Activated gamma-delta T cell treated with anti-CD3 and anti-CD28 coated beads, Interleukin-2, amount 50 U/mL, for 16 hours (primary cell): ENCODE measurements at regions not wholly inside any gene's neighbourhood (a gene's known extent, or its start where the extent isn't known, plus 50 kb on each side); places are given as distances from the start of the nearest gene placed in this dataset.
"Not testable (repeated sequence)": the region's sequence is repeated elsewhere in the genome, so short reads cannot be mapped to it uniquely, and the experiment has no call there.

Experiments used
- DNase-seq: peaks from one replicate; pipeline ENCODE4 v3.0.0-alpha.2; 2020; ENCODE audit warnings: low read depth

GRCh38 chr12:93080452-93080851, 151.4 kb upstream of the EEA1 start:
- DNase-seq, result no peak

- DNase-seq, result no peak
These were observed 152.1 kb upstream of the EEA1 start for GRCh38 chr12:93080994-93081809.

GRCh38 chr12:93081810-93082165, 152.7 kb upstream of the EEA1 start:
- no peak for DNase-seq

GRCh38 chr12:93085383-93086287, 156.5 kb upstream of the EEA1 start:
- DNase-seq, result no peak

- no peak for DNase-seq
These were observed 157.2 kb upstream of the EEA1 start for GRCh38 chr12:93086288-93086727.

GRCh38 chr12:93087840-93088610, 158.9 kb upstream of the EEA1 start:
- no peak for DNase-seq

- no peak for DNase-seq
These were observed 160.9 kb upstream of the EEA1 start for GRCh38 chr12:93089805-93090569.

- no peak for DNase-seq
These were observed 161.7 kb upstream of the EEA1 start for GRCh38 chr12:93090731-93091172.

- DNase-seq, result no peak
These were observed 163.0 kb upstream of the EEA1 start for GRCh38 chr12:93091886-93092648.

- no peak for DNase-seq
These were observed 163.5 kb upstream of the EEA1 start for GRCh38 chr12:93092649-93092945.

GRCh38 chr12:93093243-93093642, 164.1 kb upstream of the EEA1 start:
- no peak for DNase-seq

- DNase-seq, result not testable (repeated sequence)
These were observed 165.1 kb upstream of the EEA1 start for GRCh38 chr12:93094222-93094621.

GRCh38 chr12:93094988-93095737, 166.1 kb upstream of the EEA1 start:
- DNase-seq, result no peak

GRCh38 chr12:93097417-93097816, 168.3 kb upstream of the EEA1 start:
- no peak for DNase-seq

- DNase-seq, result peak; percentile 38
These were observed 169.0 kb upstream of the EEA1 start for GRCh38 chr12:93098077-93098476.

GRCh38 chr12:93099792-93100191, 170.7 kb upstream of the EEA1 start:
- no peak for DNase-seq

- DNase-seq, result no peak
These were observed 171.5 kb upstream of the EEA1 start for GRCh38 chr12:93100610-93101009.

- DNase-seq, result no peak
These were observed 172.3 kb upstream of the EEA1 start for GRCh38 chr12:93101367-93101766.

- DNase-seq, result no peak
These were observed 173.2 kb upstream of the EEA1 start for GRCh38 chr12:93102312-93102711.

GRCh38 chr12:93102744-93103143, 173.6 kb upstream of the EEA1 start:
- DNase-seq, result no peak
